Suprapubic skin (tissue), 4 donors: ENCODE measurements at regions not wholly inside any gene's neighbourhood (a gene's known extent, or its start where the extent isn't known, plus 50 kb on each side); places are given as distances from the start of the nearest gene placed in this dataset.

Source experiments
- EP300 ChIP-seq: sonication (generic); formaldehyde crosslinking; IDR thresholded peaks from one replicate; pipeline ENCODE4 v1.6.1; 2017; ENCODE audit warnings: antibody characterized with exemption
- POLR2A ChIP-seq, 2 donors: fragments of 450-650 bp; IDR thresholded peaks; one replicate each; pipeline ENCODE4 v1.6.1; 2017; ENCODE audit warnings: antibody characterized with exemption in 2 of 2, mild to moderate bottlenecking in 2 of 2, moderate library complexity in 2 of 2
- POLR2AphosphoS5 ChIP-seq, 3 donors: sonication (generic); formaldehyde crosslinking; IDR thresholded peaks; one replicate each; pipeline ENCODE4 v1.6.1; 2017; ENCODE audit warnings: antibody characterized with exemption in 3 of 3
- TF ChIP-seq, protein P1 (sequence below), 2 donors: fragments of 200-600 bp in 1 of 2; fragments of 450-650 bp in 1 of 2; sonication (generic) in 1 of 2; IDR thresholded peaks; one replicate each; pipeline ENCODE4 v1.5.1; 2016 to 2019; ENCODE audit warnings: antibody characterized with exemption in 2 of 2, mild to moderate bottlenecking in 1 of 2, moderate library complexity in 1 of 2

DNA sequence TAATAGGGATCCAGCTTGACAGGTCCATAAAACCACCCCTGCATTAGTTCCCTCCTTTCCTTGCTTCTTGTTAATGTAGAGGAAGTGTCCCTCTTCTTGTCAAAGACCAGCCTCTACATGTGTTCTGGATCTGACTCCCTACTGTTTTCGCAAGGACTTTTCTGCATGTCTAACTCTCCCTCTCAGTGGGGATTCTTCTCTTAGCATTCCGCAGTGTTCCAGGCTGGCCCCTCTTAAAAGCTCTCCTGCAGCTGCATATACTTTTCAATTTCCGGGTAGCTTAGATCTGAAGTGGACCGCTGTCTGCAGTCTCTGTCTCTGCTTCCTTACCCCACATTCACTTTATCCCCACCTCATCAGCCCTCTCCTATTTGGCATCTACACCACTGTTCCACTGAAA is 96.1 kb upstream of the MAN1A1 start:
- TF ChIP-seq, protein P1, sequence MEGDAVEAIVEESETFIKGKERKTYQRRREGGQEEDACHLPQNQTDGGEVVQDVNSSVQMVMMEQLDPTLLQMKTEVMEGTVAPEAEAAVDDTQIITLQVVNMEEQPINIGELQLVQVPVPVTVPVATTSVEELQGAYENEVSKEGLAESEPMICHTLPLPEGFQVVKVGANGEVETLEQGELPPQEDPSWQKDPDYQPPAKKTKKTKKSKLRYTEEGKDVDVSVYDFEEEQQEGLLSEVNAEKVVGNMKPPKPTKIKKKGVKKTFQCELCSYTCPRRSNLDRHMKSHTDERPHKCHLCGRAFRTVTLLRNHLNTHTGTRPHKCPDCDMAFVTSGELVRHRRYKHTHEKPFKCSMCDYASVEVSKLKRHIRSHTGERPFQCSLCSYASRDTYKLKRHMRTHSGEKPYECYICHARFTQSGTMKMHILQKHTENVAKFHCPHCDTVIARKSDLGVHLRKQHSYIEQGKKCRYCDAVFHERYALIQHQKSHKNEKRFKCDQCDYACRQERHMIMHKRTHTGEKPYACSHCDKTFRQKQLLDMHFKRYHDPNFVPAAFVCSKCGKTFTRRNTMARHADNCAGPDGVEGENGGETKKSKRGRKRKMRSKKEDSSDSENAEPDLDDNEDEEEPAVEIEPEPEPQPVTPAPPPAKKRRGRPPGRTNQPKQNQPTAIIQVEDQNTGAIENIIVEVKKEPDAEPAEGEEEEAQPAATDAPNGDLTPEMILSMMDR (IDR thresholded peaks at IDR 0.05) = no peak
- no peak for TF ChIP-seq POLR2A (IDR thresholded peaks at IDR 0.05)
- TF ChIP-seq POLR2AphosphoS5 (IDR thresholded peaks at IDR 0.05) = no peak
- no peak for TF ChIP-seq EP300
